A673 (cell line): ENCODE measurements at regions not wholly inside any gene's neighbourhood (a gene's known extent, or its start where the extent isn't known, plus 50 kb on each side); places are given as distances from the start of the nearest gene placed in this dataset.

ENCODE experiments used
- BruUV-seq: library from RNA; stranded (reverse); fragments of 400-500 nt; replicated peaks from 2 replicates; lab custom pipeline; 2021; lab: Mats Ljungman, UMichigan
- CTCF ChIA-PET: fragments of 300-600 bp; sonication (Branson Sonifier 250); formaldehyde crosslinking; loops from one replicate; lab custom pipeline; 2022; ENCODE audit warnings: antibody characterized with exemption; lab: Charles Lee
- POLR2A ChIA-PET: fragments of 300-600 bp; sonication (Branson Sonifier 250); formaldehyde crosslinking; loops from one replicate; lab custom pipeline; 2022; ENCODE audit warnings: antibody characterized with exemption; ENCODE audit not compliant: low non-redundant PET; lab: Charles Lee
- DNase-seq: peaks from one replicate; pipeline ENCODE4 v3.0.0-alpha.2; 2015; ENCODE audit warnings: low spot score
- H3K27ac ChIP-seq: fragments of 200-600 bp; sonication (generic); 2 replicates; pipeline ENCODE4 v1.5.1; 2016; ENCODE audit warnings: mixed run types, low read depth, mild to moderate bottlenecking, mixed read lengths, antibody characterized with exemption, low read length; ENCODE audit not compliant: poor library complexity, severe bottlenecking
- H3K27me3 ChIP-seq: fragments of 200-600 bp; sonication (generic); replicated peaks from 2 replicates; pipeline ENCODE4 v1.6.1; 2017; ENCODE audit warnings: mixed run types, low read depth, mild to moderate bottlenecking, mixed read lengths, antibody characterized with exemption, low read length; ENCODE audit not compliant: insufficient read depth, poor library complexity
- H3K36me3 ChIP-seq: fragments of 200-600 bp; sonication (generic); 2 replicates; pipeline ENCODE4 v1.6.1; 2016; ENCODE audit warnings: mixed run types, mild to moderate bottlenecking, mixed read lengths, antibody characterized with exemption, low read length; ENCODE audit not compliant: insufficient read depth, poor library complexity, severe bottlenecking
- H3K4me1 ChIP-seq: fragments of 200-600 bp; sonication (generic); 2 replicates; pipeline ENCODE4 v1.6.1; 2017; ENCODE audit warnings: mixed run types, mild to moderate bottlenecking, mixed read lengths, antibody characterized with exemption, low read length; ENCODE audit not compliant: insufficient read depth, poor library complexity, severe bottlenecking
- H3K4me3 ChIP-seq: fragments of 200-600 bp; sonication (generic); 2 replicates; pipeline ENCODE4 v1.5.1; 2016; ENCODE audit warnings: low read depth, mixed run types, mild to moderate bottlenecking, mixed read lengths, low read length; ENCODE audit not compliant: poor library complexity, severe bottlenecking
- H3K9me3 ChIP-seq: fragments of 200-600 bp; sonication (generic); 2 replicates; pipeline ENCODE4 v1.6.1; 2016; ENCODE audit warnings: mixed run types, low read depth, mild to moderate bottlenecking, mixed read lengths, antibody characterized with exemption, low read length; ENCODE audit not compliant: poor library complexity, severe bottlenecking
- CTCF ChIP-seq: fragments of 300-800, 200-600 bp; sonication (generic); conservative IDR thresholded peaks from 2 replicates; pipeline ENCODE4 v1.5.1; 2017; ENCODE audit warnings: low read depth, mild to moderate bottlenecking, antibody characterized with exemption, low read length, moderate library complexity, mixed read lengths
- EZH2 ChIP-seq: fragments of 200-600 bp; sonication (generic); IDR thresholded peaks from 2 replicates; pipeline ENCODE4 v1.6.1; 2017; ENCODE audit warnings: borderline replicate concordance, low read depth, mild to moderate bottlenecking, mixed read lengths, antibody characterized with exemption, low read length; ENCODE audit not compliant: poor library complexity, severe bottlenecking
- intact Hi-C: fragments of 100-400 bp; cut with micrococcal nuclease; formaldehyde crosslinking; loops from one replicate; pipeline ENCODE4 v1.10.0; 2022; ENCODE audit not compliant: unreplicated experiment

DNA sequence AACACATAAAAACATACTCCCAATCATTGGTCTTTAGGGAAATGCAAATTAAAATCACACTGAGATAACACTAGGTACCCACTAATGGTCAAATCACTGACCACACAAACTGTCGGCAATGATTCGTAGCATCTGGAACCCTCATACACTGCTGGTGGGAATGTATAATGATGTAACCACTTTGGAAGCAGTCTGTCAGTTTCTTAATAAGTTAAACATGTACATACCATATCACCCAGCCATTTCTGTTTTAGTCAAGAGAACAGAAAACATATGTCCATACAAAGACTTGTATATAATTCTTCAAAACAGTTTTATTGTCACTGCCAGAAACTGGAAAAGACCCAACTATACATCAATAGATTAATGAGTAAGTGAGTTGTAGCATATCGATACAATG, 63.3 kb upstream of the LRRC3B start:
- no peaks in the 10 kb centered on the region for H3K4me1 ChIP-seq
- TF ChIP-seq CTCF, result no peak
- TF ChIP-seq EZH2, result no peak
- ChIA-PET CTCF (no interaction called here), POLR2A (no interaction called here)
- H3K27me3 ChIP-seq, result no peaks in the 10 kb centered on the region
- DNase-seq, result no peak
- H3K9me3 ChIP-seq, result no peaks in the 10 kb centered on the region
- no TSS peak for BruUV-seq
- no peaks in the 10 kb centered on the region for H3K36me3 ChIP-seq
- H3K4me3 ChIP-seq, result no peak overlapping the region
- intact Hi-C loops, result no loop called here
- H3K27ac ChIP-seq, result no peak overlapping the region

- Histone ChIP-seq H3K4me3 (no peak overlapping the region), H3K9me3 (no peaks in the 10 kb centered on the region), H3K36me3 (no peaks in the 10 kb centered on the region), H3K27ac (no peak overlapping the region), H3K27me3 (no peaks in the 10 kb centered on the region), H3K4me1 (no peaks in the 10 kb centered on the region)
- no peak for DNase-seq
- BruUV-seq, result no TSS peak
- intact Hi-C loops, result no loop called here
- POLR2A ChIA-PET, result no interaction called here
- CTCF ChIA-PET, result no interaction called here
- no peak for TF ChIP-seq CTCF
- TF ChIP-seq EZH2, result no peak
Measured at GRCh38 chr3:26560081-26560480, 62.5 kb upstream of the LRRC3B start.

DNA sequence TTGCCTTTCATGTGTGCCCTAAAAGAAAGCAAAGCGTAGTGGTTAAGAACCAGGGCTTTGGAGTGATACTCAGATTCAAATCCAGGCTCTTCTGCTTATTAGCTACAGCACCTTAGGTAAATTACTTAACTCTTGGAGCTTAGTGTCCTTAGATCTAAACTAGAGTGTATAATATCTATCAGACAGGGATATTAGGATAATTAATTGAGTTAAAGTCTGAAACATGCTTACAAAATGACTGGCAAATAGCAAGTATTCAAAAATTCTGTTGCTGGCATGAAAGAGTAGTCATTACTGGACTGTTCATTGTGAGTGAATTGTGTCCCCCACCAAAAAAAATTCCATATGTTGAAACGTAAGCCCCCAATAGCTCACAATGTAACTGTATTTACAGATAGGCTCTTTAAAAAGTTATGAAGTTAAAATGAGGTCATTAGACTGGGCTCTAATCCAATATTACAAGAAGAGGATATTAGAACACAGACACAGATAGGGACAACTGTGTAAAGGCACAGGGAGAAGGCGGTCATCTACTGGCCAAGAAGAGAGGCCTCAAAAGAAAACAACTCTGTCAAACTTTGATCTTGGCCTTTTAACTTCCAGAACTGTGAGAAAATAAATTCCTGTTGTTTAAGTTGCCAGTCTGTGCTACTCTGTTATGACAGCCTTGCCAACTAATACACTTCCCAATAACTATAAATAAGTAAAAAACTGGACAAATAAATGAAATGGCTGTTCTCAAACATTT, 60.4 kb upstream of the LRRC3B start:
- DNase-seq, result no peak

More for the DNA sequence above, 60.4 kb upstream of the LRRC3B start:
- no TSS peak for BruUV-seq
- intact Hi-C loops, result no loop called here
- Histone ChIP-seq H3K9me3 (no peaks in the 10 kb centered on the region), H3K4me1 (no peaks in the 10 kb centered on the region), H3K36me3 (no peaks in the 10 kb centered on the region), H3K27ac (no peak overlapping the region), H3K27me3 (no peaks in the 10 kb centered on the region), H3K4me3 (no peak overlapping the region)
- ChIA-PET POLR2A (no interaction called here), CTCF (no interaction called here)
- TF ChIP-seq CTCF (no peak), EZH2 (no peak)
